ENCODE measurements at regions not wholly inside any gene's neighbourhood (a gene's known extent, or its start where the extent isn't known, plus 50 kb on each side); places are given as distances from the start of the nearest gene placed in this dataset.

GRCh38 chr1:115577513-115577912, 64.3 kb upstream of the VANGL1 start:
- no peak for DNase-seq (ENCODE audit: low spot score)
- H3K4me1 Mint-ChIP-seq (ENCODE audit: low read depth) = no peaks in the 10 kb centered on the region
- H3K27ac Mint-ChIP-seq (ENCODE audit: unreplicated experiment) = no peak overlapping the region
- no peak overlapping the region for H3K4me3 Mint-ChIP-seq (ENCODE audit: unreplicated experiment)
- H3K27me3 Mint-ChIP-seq (ENCODE audit: low read depth) = peaks cover 3% of the 10 kb centered on the region
- peaks cover 14% of the 10 kb centered on the region for H3K36me3 Mint-ChIP-seq (ENCODE audit: low read depth)
- no peak for TF ChIP-seq CTCF (IDR thresholded peaks at IDR 0.05)
- peaks cover 22% of the 10 kb centered on the region for H3K9me3 Mint-ChIP-seq (ENCODE audit: low read depth)

GRCh38 chr1:115575661-115576060, 66.1 kb upstream of the VANGL1 start:
- Mint-ChIP-seq H3K9me3 (ENCODE audit: low read depth) (peaks cover 16% of the 10 kb centered on the region), H3K4me3 (ENCODE audit: unreplicated experiment) (no peak overlapping the region), H3K4me1 (ENCODE audit: low read depth) (no peaks in the 10 kb centered on the region), H3K36me3 (ENCODE audit: low read depth) (peaks cover 13% of the 10 kb centered on the region), H3K27me3 (ENCODE audit: low read depth) (no peaks in the 10 kb centered on the region), H3K27ac (ENCODE audit: unreplicated experiment) (no peak overlapping the region)
- TF ChIP-seq CTCF (IDR thresholded peaks at IDR 0.05) = no peak
- DNase-seq (ENCODE audit: low spot score) = no peak

- H3K9me3 Mint-ChIP-seq (ENCODE audit: low read depth) = peaks cover 20% of the 10 kb centered on the region
- DNase-seq (ENCODE audit: low spot score) = no peak
- no peak overlapping the region for H3K27ac Mint-ChIP-seq (ENCODE audit: unreplicated experiment)
- no peaks in the 10 kb centered on the region for H3K4me1 Mint-ChIP-seq (ENCODE audit: low read depth)
- H3K36me3 Mint-ChIP-seq (ENCODE audit: low read depth) = peaks cover 10% of the 10 kb centered on the region
- no peak for TF ChIP-seq CTCF (IDR thresholded peaks at IDR 0.05)
- H3K27me3 Mint-ChIP-seq (ENCODE audit: low read depth) = no peaks in the 10 kb centered on the region
- no peak overlapping the region for H3K4me3 Mint-ChIP-seq (ENCODE audit: unreplicated experiment)
Measured at GRCh38 chr1:115572710-115573109, 69.1 kb upstream of the VANGL1 start.

GRCh38 chr1:115567431-115567830, 74.3 kb upstream of the VANGL1 start:
- DNase-seq (ENCODE audit: low spot score) = no peak
- Mint-ChIP-seq H3K36me3 (ENCODE audit: low read depth) (peaks cover 8% of the 10 kb centered on the region), H3K4me1 (ENCODE audit: low read depth) (peaks cover 9% of the 10 kb centered on the region), H3K9me3 (ENCODE audit: low read depth) (peaks cover 25% of the 10 kb centered on the region), H3K27me3 (ENCODE audit: low read depth) (peaks cover 3% of the 10 kb centered on the region), H3K4me3 (ENCODE audit: unreplicated experiment) (no peak overlapping the region), H3K27ac (ENCODE audit: unreplicated experiment) (no peak overlapping the region)
- no peak for TF ChIP-seq CTCF (IDR thresholded peaks at IDR 0.05)

GRCh38 chr1:115565791-115566190, 76.0 kb upstream of the VANGL1 start:
- Mint-ChIP-seq H3K4me3 (ENCODE audit: unreplicated experiment) (no peak overlapping the region), H3K27ac (ENCODE audit: unreplicated experiment) (no peak overlapping the region), H3K36me3 (ENCODE audit: low read depth) (peaks cover 8% of the 10 kb centered on the region), H3K9me3 (ENCODE audit: low read depth) (peaks cover 27% of the 10 kb centered on the region), H3K27me3 (ENCODE audit: low read depth) (peaks cover 5% of the 10 kb centered on the region), H3K4me1 (ENCODE audit: low read depth) (peaks cover 9% of the 10 kb centered on the region)
- no peak for DNase-seq (ENCODE audit: low spot score)
- TF ChIP-seq CTCF (IDR thresholded peaks at IDR 0.05) = no peak
